IMR-90 (cell line): ENCODE measurements at regions not wholly inside any gene's neighbourhood (a gene's known extent, or its start where the extent isn't known, plus 50 kb on each side); places are given as distances from the start of the nearest gene placed in this dataset.

Source experiments
- CTCF ChIP-seq: conservative IDR thresholded peaks from 2 replicates; pipeline ENCODE4 v1.5.1; 2012; ENCODE audit warnings: mild to moderate bottlenecking, low read depth, low read length, improper control_type of control experiment
- POLR2A ChIP-seq: IDR thresholded peaks from 2 replicates; pipeline ENCODE4 v1.6.1; 2012; ENCODE audit warnings: mild to moderate bottlenecking, low read depth, low read length
- RAD21 ChIP-seq: IDR thresholded peaks from 2 replicates; pipeline ENCODE4 v1.6.1; 2012; ENCODE audit warnings: low read length, improper control_type of control experiment

- no peak for TF ChIP-seq CTCF
- no peak for TF ChIP-seq RAD21
- TF ChIP-seq POLR2A = no peak
These were observed 159.2 kb upstream of the GABRA2 start for GRCh38 chr4:46549125-46549524.
